Non-pigmented ciliary epithelial cell (primary cell): ENCODE measurements at regions not wholly inside any gene's neighbourhood (a gene's known extent, or its start where the extent isn't known, plus 50 kb on each side); places are given as distances from the start of the nearest gene placed in this dataset.

Experiments used
- DNase-seq: peaks from one replicate; pipeline ENCODE4 v3.0.0-alpha.2; 2010; ENCODE audit warnings: low read depth

GRCh38 chr11:129324533-129325175 is 51.0 kb upstream of the BARX2 start:
- no peak for DNase-seq

GRCh38 chr11:129323896-129324502 is 51.6 kb upstream of the BARX2 start:
- no peak for DNase-seq

GRCh38 chr11:129322941-129323340 is 52.7 kb upstream of the BARX2 start:
- DNase-seq: no peak

GRCh38 chr11:129321076-129321475 is 54.6 kb upstream of the BARX2 start:
- no peak for DNase-seq

- no peak for DNase-seq
These were observed 55.2 kb upstream of the BARX2 start for GRCh38 chr11:129320494-129320893.

GRCh38 chr11:129319751-129320150 is 55.9 kb upstream of the BARX2 start:
- no peak for DNase-seq

- no peak for DNase-seq
These were observed 56.4 kb upstream of the BARX2 start for GRCh38 chr11:129319201-129319600.

- DNase-seq: no peak
These were observed 58.1 kb upstream of the BARX2 start for GRCh38 chr11:129317571-129317970.

GRCh38 chr11:129316781-129317180 is 58.9 kb upstream of the BARX2 start:
- DNase-seq: no peak

- no peak for DNase-seq
These were observed 59.7 kb upstream of the BARX2 start for GRCh38 chr11:129315781-129316579.

- no peak for DNase-seq
These were observed 61.3 kb upstream of the BARX2 start for GRCh38 chr11:129314371-129314770.

GRCh38 chr11:129313541-129314297 is 61.9 kb upstream of the BARX2 start:
- no peak for DNase-seq

GRCh38 chr11:129312730-129313503 is 62.7 kb upstream of the BARX2 start:
- no peak for DNase-seq

GRCh38 chr11:129308241-129308865 is 67.3 kb upstream of the BARX2 start:
- no peak for DNase-seq

- no peak for DNase-seq
These were observed 68.5 kb upstream of the BARX2 start for GRCh38 chr11:129307162-129307561.

GRCh38 chr11:129302386-129303101 is 73.1 kb upstream of the BARX2 start:
- DNase-seq: no peak

- no peak for DNase-seq
These were observed 75.5 kb upstream of the BARX2 start for GRCh38 chr11:129300099-129300498.

- no peak for DNase-seq
These were observed 76.7 kb upstream of the BARX2 start for GRCh38 chr11:129298988-129299387.

- no peak for DNase-seq
These were observed 79.9 kb upstream of the BARX2 start for GRCh38 chr11:129295746-129296145.

GRCh38 chr11:129292771-129293170 is 82.9 kb upstream of the BARX2 start:
- DNase-seq: no peak

- DNase-seq: no peak
These were observed 83.6 kb upstream of the BARX2 start for GRCh38 chr11:129292092-129292491.
